ENCODE measurements at regions not wholly inside any gene's neighbourhood (a gene's known extent, or its start where the extent isn't known, plus 50 kb on each side); places are given as distances from the start of the nearest gene placed in this dataset.

DNA sequence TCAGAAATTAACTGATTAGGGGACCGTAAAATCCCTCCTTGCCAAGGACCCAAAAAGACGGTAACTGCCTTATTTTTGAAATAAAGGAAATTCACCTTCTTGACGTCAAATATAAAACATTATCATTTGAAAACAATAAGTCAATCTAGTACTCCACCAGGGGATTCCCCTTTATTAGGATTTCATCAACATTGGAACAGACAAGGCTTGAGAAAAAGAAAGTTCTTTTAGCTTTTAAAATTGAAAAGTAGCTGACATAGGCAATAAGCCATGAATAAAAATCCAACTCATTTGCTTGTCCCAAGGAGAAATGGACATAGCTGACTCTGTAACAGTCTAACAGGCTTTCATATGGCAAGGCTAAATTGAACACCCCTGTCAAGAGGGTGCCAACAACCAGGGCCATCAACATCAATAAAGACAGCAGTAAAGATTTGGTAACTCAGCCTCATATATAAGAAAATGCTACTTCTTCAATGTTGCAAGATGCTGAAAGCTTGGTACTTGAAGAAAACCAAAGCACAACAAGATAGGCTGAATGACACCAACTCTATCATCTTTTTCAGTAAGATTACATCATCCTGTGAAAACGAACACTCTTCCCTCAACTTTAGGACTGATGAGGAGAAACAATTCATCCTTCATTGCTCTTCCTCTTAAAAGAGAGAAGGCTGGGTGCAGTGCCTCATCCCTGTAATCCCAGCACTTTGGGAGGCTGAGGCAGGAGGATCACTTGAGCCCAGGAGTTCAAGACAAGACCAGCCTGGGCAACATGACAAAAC, 121.0 kb upstream of the PRDM1 start:
- DNase-seq (ENCODE audit: low spot score): no peak

DNA sequence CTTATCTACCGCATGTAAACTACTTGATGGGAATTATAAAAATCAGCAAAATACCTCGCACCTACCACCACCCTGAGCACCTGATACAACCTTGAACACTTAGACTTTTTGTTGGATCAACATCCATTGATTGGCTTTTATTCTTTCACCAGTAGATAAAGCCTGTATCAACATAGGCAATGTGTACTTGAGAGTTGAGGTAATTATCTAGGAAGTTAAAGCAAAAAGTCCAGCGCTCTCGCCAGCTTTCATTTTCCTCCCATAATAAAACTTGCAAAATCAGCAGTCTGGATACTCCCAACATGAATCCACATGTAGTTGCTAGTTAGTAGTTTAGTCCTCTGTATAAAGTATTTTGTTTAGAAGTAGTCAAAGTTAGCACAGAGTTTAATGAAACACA, 132.0 kb upstream of the PRDM1 start:
- DNase-seq (ENCODE audit: low spot score): no peak

DNA sequence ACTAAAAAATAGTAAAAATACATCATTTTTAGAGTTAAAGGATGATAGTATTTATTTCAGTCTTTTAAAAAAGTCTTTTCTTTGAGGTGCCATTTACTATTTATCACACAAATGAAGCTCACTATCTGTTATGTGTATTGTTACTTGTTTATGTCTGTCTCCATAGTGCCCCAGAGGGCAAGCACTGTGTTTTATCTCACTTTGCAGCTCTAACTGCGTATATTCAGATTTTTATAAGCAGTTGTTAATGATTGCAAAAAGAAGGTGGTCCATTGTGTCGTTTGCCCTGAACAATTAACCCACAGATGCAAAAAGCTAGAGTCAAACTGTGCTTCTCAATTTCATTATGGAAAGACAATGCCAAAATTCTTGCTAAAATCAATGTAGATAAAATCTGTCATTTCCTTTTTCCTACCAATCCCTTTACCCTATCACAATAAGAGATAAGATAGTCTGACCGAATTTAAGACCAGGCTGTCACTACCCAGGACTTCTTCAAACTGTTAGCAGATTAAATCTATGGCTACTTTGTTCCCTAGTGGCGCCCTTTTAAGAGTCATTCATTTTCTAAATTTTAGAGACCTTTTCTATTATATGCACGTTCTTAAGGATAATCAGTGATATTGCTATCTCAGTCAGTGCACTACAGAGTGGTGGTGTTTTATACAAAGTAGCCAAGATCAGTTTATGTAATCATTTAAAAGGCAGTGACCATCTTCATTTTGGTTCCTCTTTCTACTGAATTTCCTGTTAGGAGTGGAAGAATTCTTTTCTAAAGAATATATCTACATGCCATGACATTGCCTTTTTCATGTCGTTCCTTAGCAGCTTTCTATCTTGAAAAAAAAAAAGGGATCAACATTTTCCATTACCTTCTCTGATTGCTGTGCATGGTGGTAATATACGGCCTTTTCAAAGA, 133.1 kb upstream of the PRDM1 start:
- DNase-seq (ENCODE audit: low spot score): no peak

DNA sequence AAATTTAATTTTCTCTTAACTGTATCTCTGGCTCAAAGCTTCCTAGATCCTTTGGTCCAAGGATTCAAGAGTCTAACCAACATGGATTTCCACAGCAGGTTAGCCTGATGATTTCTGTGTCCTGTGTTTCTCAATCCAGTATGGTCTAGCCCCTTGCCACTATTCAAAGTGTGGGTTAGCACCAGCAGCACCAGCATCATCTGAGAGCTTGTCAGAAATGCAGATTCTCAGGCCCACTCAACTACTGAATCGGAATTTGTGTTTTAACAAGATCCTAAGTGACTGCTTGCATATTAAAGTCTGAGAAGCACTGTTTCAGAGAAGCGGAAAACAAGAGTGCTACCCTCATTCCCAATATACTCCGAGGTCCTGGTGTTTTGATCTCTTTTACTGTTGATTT, 133.8 kb upstream of the PRDM1 start:
- no peak for DNase-seq (ENCODE audit: low spot score)

DNA sequence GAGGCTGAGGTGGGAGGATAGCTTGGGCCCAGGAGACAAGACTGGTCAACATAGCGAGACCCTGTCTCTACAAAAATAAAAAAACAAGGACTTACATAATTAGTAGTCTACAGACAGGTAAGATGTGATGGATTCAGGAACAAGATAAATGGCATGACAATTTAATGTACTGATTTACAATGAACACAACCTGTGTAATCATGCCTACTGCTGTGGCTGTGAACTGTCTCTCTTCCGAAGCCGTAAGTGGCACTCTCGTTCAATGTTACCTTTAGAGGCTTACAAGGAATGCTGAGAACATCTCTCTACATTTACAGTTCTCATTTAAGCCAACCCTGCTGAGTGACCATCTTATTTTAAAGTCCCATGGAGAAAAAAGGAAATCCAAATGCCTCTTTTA, 134.8 kb upstream of the PRDM1 start:
- DNase-seq (ENCODE audit: low spot score): no peak

DNA sequence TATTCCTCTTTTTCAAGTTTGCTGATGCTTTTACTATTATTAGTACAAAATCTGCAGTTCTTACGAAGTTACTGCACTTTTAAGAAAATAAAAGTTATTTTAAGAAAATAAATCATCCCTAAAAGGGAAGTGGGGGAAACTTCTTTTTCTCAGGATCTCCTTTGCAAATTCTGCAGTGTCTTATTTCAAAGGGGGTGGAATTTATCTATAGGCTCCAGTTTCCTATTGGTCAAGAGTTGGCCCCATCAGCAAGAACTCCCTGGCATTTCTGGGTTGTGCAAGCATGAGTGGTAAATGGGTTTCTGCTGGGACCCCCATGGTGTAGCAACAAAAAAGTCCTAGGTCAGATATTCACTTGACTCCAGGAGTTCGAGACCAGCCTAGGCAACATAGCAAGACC, 136.3 kb upstream of the PRDM1 start:
- DNase-seq (ENCODE audit: low spot score): no peak

DNA sequence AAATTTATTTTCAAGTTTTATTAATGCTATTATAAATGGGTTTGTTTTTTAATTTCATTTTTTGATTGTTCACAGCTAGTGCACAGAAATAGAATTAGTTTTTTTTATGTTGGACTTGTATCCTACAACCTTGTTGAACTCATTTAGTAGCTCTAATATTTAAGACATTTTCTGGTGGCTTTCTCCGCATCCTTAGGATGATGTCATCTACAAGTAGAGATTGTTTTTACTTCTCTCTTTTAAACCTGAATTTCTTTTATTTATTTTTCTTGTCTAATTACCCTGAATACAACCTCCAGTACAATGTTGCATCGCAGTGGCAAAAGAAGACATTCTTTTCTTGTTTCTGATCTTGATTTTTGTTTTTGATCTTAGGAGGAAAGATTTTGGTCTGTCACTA, 142.6 kb upstream of the PRDM1 start:
- DNase-seq (ENCODE audit: low spot score): no peak

DNA sequence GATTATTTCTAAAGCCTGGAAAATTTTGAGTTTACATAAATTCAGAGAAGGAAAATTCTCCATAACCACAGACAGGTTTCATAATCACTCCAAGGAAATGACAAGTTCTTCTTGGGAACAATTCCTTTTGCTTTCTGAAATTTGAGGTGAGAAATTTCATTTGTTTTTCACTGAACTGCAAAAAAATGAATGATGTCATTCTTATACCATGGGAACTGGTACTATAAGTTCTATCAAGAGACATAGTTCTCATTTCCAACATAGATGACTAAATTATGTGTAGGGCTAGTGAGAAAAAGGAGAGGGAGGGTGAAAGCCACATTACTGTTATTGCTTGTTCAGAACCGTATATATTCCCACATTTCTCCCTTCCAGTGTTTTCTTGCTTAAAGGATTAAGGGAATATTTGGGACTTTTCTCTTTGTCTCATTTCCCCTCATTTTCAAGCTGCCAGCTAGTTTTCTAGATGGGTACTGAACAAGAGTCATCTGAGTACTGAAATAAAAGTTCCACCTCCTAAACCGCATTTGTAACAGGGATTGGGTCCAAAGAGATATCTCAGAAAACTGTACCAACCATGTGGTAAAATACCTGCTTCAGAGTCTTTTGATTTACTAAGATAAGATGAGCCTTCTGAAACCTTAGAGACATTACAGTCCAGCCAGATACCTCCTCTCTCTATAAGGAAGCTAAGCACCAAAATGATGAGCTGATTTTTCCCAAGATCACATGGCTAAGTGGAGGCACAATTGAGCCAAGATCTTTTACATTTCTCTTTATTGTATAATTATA, 144.3 kb upstream of the PRDM1 start:
- no peak for DNase-seq (ENCODE audit: low spot score)

DNA sequence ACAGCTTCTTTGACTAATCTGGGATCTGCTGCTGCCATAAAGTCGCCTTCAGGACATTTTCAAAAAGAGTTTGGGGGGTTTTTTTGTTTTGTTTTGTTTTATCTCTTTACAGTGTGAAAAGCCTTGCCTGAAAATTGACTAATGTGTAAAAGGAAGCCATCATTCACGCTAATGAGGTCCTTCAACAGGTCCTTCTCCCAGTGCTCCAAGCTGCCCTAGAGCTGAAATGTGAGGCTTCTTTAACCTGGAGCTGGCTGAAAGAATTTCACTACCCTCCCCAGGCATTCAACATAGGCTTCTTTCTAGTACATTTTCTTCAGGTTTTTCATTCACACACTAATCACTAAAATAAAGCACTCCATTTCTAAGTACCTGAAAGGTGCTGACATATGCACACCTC, 145.1 kb upstream of the PRDM1 start:
- DNase-seq (ENCODE audit: low spot score): no peak

DNA sequence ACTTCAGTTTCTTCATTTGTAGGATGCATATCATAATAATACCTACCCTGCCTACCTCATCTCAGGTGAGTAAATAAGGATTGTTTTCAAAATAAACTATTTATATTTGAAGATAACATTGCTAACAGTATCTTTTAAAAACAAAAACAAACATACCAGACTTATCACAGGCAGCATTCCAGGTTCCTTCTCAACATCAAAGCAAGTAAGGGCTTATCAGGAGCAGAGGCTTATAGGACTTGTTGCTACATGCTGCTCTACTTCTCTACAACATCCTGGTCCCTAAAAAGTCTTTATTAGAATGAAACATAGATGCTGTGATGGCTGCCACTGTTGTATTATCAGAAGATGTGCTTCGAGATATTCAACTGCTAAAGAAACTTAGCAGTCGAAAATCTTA, 149.2 kb upstream of the PRDM1 start:
- DNase-seq (ENCODE audit: low spot score): no peak

DNA sequence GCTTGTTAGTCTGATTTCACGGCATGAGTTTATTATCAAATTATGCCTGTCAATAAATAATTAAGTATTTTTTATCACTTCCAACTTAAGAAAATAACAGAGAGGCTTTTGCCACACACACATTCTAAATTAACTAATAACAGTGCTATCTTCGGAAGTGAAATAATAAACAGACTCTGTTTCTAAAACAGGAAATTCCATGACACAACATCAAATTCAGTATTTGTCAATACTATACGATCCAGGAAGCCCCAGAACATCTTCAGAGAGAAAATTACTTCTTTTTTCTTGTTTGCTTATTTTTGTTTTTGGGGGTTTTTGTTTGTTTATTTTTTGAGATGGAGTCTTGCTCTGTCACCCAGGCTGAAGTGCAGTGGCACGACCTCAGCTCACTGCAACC, 150.7 kb upstream of the PRDM1 start:
- no peak for DNase-seq (ENCODE audit: low spot score)

DNA sequence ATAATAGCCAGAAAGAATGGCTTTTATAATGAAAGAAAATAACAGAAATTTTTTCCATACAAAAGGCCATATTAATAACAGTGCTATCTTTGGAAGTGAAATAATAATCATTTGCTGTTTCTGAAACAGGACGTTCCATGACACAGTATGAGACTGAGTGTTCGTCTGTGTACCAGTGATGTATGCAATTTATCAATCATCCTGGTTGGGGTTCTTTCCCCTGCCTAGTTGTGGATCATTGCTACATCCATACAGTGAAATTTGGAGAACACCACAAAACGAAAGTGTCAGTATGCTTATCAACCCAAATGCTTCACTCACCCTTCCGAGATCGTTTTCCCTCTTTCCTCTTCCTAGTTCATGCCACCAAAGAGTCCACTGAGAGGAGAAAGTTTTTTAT, 151.4 kb upstream of the PRDM1 start:
- DNase-seq (ENCODE audit: low spot score): no peak

DNA sequence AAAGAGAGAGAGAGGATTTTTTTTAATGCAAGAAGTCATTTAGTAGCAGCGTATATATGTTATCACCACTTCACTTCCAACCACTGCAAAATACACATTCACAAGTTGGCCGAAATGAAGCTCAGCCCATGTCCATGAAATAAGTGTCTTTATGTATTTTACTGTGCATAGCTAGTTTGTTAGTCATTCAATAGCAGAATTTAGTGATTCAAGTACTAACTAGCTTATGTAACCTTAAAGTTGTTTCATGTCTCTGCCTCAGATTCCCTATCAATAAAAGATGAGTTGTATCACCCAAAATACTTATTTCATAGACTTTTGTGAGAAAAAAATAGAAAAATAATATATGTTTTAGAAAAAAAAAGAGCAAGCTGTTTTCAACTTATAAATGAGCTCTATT, 153.7 kb upstream of the PRDM1 start:
- DNase-seq (ENCODE audit: low spot score): peak; percentile 23

DNA sequence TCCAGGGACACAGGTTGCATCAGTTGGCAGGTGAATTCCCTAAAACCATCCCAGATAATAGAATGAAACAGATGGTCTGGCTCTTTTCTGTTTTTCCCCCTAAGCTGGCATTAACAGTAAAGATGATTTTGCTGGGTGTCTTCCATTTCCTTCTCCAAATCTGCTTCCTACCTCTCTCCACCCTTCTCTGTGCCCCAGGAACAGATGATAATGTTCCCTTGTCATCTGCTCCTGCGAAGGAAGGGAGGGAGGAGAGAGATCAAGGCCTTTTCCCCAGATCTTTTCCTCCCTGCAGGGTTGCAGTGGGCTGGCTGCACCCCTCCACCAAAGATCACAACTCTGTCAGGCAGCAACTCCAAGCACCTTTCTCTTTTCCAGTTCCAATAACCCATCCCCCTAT, 156.5 kb upstream of the PRDM1 start:
- no peak for DNase-seq (ENCODE audit: low spot score)

DNA sequence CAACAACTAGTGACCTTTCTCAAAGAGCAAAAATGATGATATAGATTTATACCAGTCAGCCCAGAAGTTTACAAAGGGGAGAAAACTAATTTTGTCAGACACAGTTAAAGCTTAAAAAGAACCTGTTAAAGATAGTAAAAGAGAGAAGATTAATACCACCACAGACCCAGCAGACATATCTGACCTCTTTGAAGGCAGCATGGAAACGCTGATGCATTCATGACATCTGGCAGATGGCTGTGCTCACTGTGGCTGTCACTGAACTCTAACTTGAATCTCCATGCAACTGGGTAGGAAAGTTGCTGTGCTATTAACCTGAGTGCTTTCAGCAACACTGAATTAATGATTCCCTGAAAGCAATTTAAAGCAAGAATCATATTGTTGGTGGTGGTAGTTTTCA, 159.8 kb upstream of the PRDM1 start:
- DNase-seq (ENCODE audit: low spot score): no peak

DNA sequence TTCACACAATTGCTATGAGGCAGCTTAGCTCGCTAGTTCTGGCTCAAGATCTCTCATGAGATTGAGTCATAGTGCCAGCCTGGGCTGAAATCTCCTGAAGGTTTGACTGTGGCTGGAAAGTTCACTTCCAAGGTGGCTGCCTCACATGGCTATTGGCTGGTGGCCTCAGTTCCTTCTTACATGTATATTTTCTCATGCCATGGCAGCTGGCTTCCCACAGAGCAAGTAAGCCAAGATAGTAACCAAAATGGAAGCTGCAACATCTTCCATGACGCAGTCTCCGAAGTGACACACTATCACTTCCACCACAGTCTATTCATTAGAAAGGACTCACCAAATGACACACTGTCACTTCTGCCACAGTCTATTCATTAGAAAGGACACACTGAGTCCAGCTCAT, 160.4 kb upstream of the PRDM1 start:
- no peak for DNase-seq (ENCODE audit: low spot score)

DNA sequence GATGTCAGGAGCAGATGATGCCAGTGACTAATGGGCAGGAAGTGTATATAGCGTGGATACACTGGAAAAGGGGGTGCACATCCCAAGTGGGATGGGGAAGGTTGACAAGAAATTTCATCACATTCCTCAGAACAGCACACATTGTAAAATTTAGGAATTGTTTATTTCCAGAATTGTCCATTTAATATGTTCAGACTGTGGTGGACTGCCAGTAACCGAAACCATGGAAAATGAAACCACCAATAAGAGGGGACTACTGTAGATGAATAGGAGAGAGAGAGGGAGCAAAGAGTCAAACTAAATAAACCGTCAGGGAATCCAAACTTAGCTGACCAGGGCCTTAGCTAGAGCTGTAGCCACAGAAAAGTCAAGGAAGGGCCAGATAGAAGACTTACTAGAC, 164.4 kb upstream of the PRDM1 start:
- no peak for DNase-seq (ENCODE audit: low spot score)

DNA sequence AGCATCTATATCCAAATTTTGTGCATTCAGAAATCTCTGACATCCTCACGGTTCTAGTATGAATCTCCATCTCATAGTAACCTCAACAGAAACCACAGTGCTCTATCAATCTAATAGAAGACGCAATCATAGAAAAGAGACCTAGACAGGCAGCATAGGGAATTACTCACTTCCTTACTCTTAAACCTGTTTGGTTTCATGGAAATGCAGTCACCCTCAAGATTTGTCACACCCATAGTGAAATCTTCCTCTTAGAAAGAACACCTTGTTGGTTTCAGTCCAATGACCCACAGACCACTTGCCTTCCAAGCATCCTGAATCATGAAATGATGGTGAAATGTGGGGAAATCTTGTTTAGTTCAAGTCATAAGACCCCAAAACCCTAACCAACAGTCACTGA, 166.1 kb upstream of the PRDM1 start:
- DNase-seq (ENCODE audit: low spot score): no peak

DNA sequence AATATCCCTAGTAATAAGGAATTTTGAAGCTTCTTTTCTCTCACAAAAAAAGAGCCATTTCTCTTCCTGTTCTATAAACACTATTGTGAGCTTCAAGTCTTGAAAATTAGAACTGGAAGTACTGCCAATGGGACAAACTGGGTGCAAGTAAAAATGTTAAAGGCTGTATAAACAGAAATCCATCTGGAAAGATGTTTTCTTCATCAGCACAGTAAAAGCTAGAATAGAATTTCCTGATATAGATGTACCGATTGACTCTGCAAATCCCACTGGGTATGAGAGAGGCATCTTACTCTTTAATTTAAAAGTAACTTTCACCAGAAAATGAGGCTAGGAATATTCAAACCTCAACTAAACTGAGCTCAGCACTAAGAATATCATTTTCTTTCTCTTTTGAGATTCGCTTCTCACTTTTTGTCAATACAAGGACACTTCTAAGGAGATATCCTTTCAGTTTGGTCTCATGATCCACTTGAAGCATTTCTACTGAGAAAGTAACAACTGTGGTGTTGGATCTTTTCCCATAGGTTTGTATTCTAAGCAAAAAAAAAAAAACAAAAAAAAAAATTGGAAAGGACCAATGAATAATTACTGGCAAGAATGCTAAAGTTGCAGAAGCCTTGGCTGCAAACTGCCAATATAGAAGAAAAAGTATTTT, 169.0 kb upstream of the PRDM1 start:
- no peak for DNase-seq (ENCODE audit: low spot score)

DNA sequence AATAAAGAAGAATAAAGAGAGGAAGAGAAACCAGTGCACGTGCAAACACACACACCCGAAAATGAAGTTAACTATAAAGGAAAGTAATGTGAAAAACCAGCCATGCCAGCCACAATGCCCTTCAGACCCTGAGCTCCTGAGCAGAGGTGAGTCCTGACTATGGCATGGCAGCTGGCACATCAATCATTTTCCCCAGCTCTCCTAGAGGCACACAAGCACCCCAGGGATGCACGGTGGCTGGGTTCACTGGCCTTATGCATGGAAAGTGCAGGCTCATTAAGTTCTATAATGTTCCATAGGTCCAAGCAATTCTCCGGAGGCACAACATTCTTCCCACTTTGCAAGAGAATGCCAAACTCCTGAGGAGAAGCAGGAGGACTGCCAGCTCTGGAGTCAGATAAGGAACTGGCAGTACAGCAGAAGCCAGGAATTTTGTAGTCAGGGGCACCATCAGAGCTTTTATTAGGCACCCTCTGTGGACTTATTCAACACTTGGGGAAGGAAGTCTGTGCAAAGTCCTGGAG, 175.0 kb upstream of the PRDM1 start:
- no peak for DNase-seq (ENCODE audit: low spot score)

DNA sequence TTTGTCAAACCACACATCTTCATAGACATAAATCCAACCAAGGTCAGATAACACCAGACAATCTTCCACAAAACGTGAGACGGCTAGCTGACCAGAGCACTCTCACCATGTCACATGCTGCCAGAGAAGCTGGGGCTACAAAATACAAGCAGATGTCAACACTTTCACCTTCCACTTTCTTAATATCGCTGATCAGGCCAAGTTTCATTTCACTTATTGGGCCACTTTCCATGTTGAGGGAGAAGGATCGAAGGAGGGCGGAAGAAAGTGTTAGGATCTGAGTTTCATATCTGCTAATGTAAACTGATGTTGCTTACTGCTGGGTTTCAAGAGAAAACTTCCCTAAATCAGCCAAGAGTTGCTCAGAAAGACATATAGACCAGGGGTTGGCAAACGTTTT, 177.0 kb upstream of the PRDM1 start:
- DNase-seq (ENCODE audit: low spot score): no peak

DNA sequence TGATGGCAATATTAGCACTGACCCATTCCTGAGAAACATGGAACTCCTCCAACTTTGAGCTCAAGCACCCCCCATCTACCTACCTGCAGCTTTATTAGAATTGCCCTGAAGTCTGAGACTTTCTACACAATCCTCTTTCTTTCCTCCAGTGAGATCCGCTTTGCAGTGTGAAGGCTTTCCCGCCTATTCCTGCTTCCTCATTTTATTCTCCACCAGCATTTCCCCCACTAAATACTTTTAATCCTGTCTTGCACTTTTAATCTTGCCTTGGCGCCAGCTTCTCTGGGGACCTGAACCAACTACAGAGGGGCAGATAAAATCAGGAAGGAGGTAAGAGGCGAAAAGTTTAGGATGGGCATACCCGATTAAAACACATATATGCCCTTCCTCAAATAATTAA, 178.1 kb upstream of the PRDM1 start:
- no peak for DNase-seq (ENCODE audit: low spot score)
